Kidney (tissue), 13 donors: ENCODE measurements at regions not wholly inside any gene's neighbourhood (a gene's known extent, or its start where the extent isn't known, plus 50 kb on each side); places are given as distances from the start of the nearest gene placed in this dataset.
"Not testable (repeated sequence)": the region's sequence is repeated elsewhere in the genome, so short reads cannot be mapped to it uniquely, and the experiment has no call there.

Experiments
- DNase-seq, 5 donors: peaks; one replicate each; pipeline ENCODE4 v3.0.0-alpha.2; 2013 to 2020
- FAIRE-seq: peaks from 2 replicates; lab custom pipeline; 2012; peaks lifted over from hg19 to GRCh38; lab: Jason Lieb, UNC
- H3K27ac ChIP-seq, 2 donors: one replicate each; pipeline ENCODE4 v1.7.0; 2013; ENCODE audit warnings: low read depth in 2 of 2, low read length in 2 of 2, inconsistent platforms in 1 of 2
- H3K27me3 ChIP-seq: one replicate; pipeline ENCODE4 v1.7.1; 2013; ENCODE audit warnings: low read length, inconsistent platforms; ENCODE audit not compliant: control insufficient read depth, insufficient read depth
- H3K36me3 ChIP-seq, 3 donors: one replicate each; pipeline versions ENCODE4 v1.7.0 to v1.7.1; 2013; ENCODE audit warnings: low read length in 3 of 3, control low read depth in 1 of 3, inconsistent platforms in 1 of 3; ENCODE audit not compliant: insufficient read depth in 3 of 3, control insufficient read depth in 2 of 3
- H3K4me1 ChIP-seq, 3 donors: one replicate each; pipeline versions ENCODE4 v1.7.0 to v1.7.1; 2013; ENCODE audit warnings: low read length in 3 of 3, inconsistent platforms in 1 of 3, low read depth in 1 of 3; ENCODE audit not compliant: control insufficient read depth in 2 of 3, insufficient read depth in 2 of 3
- H3K4me3 ChIP-seq, 3 donors: one replicate each; pipeline versions ENCODE4 v1.7.0 to v1.8.1; 2013; ENCODE audit warnings: low read length in 3 of 3, control low read depth in 1 of 3, inconsistent platforms in 1 of 3
- H3K9ac ChIP-seq, 3 donors: one replicate each; pipeline versions ENCODE4 v1.7.0 to v1.7.1; 2013; ENCODE audit warnings: low read length in 3 of 3, control low read depth in 1 of 3, inconsistent platforms in 1 of 3
- H3K9me3 ChIP-seq, 3 donors: one replicate each; pipeline versions ENCODE4 v1.7.0 to v1.7.1; 2013; ENCODE audit warnings: low read length in 3 of 3, control low read depth in 1 of 3, inconsistent platforms in 1 of 3; ENCODE audit not compliant: control insufficient read depth in 2 of 3, insufficient read depth in 1 of 3
- intact Hi-C: fragments of 100-400 bp; cut with DNase I; formaldehyde crosslinking; loops from one replicate; pipeline ENCODE4 v1.11.1; 2022
- TF ChIP-seq, protein P1 (sequence below): IDR thresholded peaks from 3 replicates; pipeline ENCODE4 v1.5.1; 2012; ENCODE audit warnings: mild to moderate bottlenecking, moderate library complexity, borderline replicate concordance; ENCODE audit not compliant: insufficient read depth; ENCODE audit errors: extremely low read depth
- donor health status: control.
- donor health status: control.
- donor health status: control.
- donor health status: control.
- donor health status: control.
- donor health status: DM: yes; HTN: yes; CAD: no.
- donor health status: Normal renal cell carcinoma (clear cell type).

DNA sequence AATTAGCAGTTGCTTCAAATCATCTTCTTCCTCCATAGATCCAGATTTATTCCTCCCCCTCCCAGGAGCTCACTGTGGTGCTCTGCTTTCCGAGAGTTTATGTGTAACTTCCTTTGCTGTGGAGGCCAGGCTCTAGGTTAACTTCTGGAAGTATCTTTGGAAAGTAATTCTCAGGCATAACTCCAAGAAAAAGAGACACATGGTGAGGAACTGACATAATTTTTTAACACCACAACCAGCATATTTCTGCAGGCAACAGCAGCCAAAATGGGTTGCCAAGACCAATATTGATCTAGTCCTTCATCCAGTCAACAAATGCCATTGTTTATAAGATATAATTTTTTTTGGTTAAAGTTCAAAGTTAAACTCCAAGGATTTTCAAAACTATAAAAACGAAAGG lies 114.5 kb upstream of the RBPJ start:
- H3K4me3 ChIP-seq: no peak overlapping the region
- intact Hi-C loops: no loop called here
- TF ChIP-seq, protein P1, sequence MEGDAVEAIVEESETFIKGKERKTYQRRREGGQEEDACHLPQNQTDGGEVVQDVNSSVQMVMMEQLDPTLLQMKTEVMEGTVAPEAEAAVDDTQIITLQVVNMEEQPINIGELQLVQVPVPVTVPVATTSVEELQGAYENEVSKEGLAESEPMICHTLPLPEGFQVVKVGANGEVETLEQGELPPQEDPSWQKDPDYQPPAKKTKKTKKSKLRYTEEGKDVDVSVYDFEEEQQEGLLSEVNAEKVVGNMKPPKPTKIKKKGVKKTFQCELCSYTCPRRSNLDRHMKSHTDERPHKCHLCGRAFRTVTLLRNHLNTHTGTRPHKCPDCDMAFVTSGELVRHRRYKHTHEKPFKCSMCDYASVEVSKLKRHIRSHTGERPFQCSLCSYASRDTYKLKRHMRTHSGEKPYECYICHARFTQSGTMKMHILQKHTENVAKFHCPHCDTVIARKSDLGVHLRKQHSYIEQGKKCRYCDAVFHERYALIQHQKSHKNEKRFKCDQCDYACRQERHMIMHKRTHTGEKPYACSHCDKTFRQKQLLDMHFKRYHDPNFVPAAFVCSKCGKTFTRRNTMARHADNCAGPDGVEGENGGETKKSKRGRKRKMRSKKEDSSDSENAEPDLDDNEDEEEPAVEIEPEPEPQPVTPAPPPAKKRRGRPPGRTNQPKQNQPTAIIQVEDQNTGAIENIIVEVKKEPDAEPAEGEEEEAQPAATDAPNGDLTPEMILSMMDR: no peak
- DNase-seq: peak in 3 of 5 donors; percentile 14 to 89 (median 58)
- no peaks in the 10 kb centered on the region for H3K27me3 ChIP-seq
- H3K9ac ChIP-seq: no peak overlapping the region
- H3K27ac ChIP-seq: no peak overlapping the region
- H3K9me3 ChIP-seq: no peaks in the 10 kb centered on the region
- H3K36me3 ChIP-seq: no peaks in the 10 kb centered on the region
- peak; percentile 32 for FAIRE-seq
- peaks cover 0 to 17% (median 6%) of the 10 kb centered on the region in 3 donors for H3K4me1 ChIP-seq

DNA sequence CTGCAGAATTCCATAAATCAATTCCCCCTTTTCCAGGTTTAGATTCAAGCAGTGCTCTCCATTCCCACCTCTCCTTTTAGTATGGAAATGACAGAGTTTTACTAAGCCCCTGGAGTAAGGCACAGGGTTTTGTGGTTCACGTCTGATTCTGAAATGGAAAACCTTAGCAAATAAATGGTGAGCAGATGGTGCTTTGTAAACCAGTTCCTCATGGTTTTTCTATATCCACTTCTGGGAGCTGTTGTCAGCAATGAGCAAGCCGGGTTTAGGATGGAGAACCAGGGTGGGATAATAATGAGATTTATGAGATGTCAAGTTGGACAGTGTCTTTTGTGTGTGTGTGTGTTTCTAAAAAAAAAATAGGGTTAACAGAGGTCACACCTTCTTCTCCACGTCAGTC lies 113.8 kb upstream of the RBPJ start:
- Histone ChIP-seq H3K4me3 (no peak overlapping the region), H3K4me1 (peaks cover 0 to 17% (median 6%) of the 10 kb centered on the region in 3 donors), H3K9ac (no peak overlapping the region), H3K27ac (no peak overlapping the region), H3K9me3 (no peaks in the 10 kb centered on the region), H3K36me3 (no peaks in the 10 kb centered on the region), H3K27me3 (no peaks in the 10 kb centered on the region)
- TF ChIP-seq, protein P1: no peak
- DNase-seq: no peak
- FAIRE-seq: no peak
- intact Hi-C loops: no loop called here

DNA sequence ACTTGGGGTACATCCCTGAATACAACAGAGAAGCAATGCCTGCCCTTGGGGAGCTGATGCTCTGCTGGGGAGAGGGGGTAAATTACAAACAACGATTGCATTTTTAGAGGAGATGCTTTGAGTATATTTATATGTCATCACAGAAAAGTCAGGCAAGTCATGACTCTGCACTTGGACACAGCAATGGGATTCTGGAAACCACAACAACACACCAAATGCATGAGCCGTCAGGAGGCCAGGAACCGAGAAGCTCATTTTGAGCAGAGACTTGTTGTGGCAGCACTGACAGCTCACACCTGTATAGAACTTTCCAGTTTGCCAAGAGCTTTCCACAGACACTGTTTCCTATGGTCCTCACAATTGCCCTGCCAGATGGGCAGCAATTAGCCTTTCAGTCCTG lies 113.2 kb upstream of the RBPJ start:
- H3K27ac ChIP-seq: no peak overlapping the region
- TF ChIP-seq, protein P1: no peak
- H3K9ac ChIP-seq: no peak overlapping the region
- FAIRE-seq (no peak), DNase-seq (no peak)
- intact Hi-C loops: no loop called here
- no peaks in the 10 kb centered on the region for H3K27me3 ChIP-seq
- no peak overlapping the region for H3K4me3 ChIP-seq
- peaks cover 0 to 17% (median 6%) of the 10 kb centered on the region in 3 donors for H3K4me1 ChIP-seq
- no peaks in the 10 kb centered on the region for H3K9me3 ChIP-seq
- no peaks in the 10 kb centered on the region for H3K36me3 ChIP-seq

DNA sequence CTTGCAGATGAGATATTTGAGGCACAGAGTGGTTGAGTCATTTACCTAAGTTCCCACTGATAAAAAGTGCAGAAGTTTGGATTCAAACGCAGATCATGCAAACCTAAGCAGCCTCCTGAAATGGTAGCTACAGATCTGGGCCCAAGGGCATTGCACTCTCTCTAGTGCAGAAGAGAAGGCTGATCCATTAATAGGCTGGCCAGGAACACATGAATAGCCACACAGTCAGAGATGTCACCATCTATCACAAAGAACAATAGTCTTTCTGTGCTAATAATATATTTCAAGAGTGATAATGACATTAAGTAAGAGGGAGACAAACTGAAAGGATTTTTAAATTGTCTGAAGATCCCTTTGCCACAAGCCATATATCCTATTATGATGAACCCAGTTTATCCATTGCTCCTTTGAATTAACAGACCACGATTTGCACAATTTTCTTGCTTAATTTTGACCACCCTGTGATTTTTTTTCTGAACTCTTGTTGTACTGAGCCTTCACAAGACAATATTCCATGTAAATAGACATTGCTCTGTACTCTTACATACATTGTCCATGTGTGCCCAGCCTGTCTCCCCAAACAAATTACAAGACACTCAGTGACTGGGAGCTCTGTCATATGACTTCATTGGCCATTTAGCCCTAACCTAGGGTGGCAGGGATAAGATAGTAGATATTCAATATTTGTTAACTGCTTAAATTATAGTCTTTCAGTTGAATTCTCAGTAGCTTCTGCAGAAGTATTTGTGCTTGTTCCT lies 112.4 kb upstream of the RBPJ start:
- TF ChIP-seq, protein P1: no peak
- FAIRE-seq (no peak), DNase-seq (no peak)
- intact Hi-C loops: no loop called here
- H3K36me3 ChIP-seq: no peaks in the 10 kb centered on the region
- peaks cover 0 to 17% (median 6%) of the 10 kb centered on the region in 3 donors for H3K4me1 ChIP-seq
- H3K27me3 ChIP-seq: no peaks in the 10 kb centered on the region
- no peak overlapping the region for H3K9ac ChIP-seq
- no peak overlapping the region for H3K27ac ChIP-seq
- H3K9me3 ChIP-seq: no peaks in the 10 kb centered on the region
- H3K4me3 ChIP-seq: no peak overlapping the region

DNA sequence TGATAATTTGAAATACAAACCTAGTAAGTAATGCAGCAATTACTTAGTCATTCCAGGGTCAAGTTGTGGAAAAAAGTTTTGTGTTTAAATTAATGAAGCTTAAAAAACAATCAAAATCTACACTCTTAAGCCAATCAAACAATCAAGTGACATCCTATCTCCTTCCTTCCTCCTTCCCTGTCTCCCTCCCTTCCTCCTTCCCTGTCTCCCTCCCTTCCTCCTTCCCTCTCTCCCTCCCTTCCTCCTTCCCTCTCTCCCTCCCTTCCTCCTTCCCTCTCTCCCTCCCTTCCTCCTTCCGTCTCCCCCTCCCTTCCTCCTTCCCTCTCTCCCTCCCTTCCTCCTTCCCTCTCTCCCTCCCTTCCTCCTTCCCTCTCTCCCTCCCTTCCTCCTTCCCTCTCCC lies 111.4 kb upstream of the RBPJ start:
- intact Hi-C loops, DNase-seq, FAIRE-seq: not testable (repeated sequence)

More for the DNA sequence above, 111.4 kb upstream of the RBPJ start:
- not testable (repeated sequence) for H3K27me3 ChIP-seq, H3K9ac ChIP-seq, H3K4me3 ChIP-seq, H3K36me3 ChIP-seq, H3K9me3 ChIP-seq, H3K27ac ChIP-seq
- peaks cover 0 to 13% (median 5%) of the 10 kb centered on the region in 3 donors for H3K4me1 ChIP-seq
